Uterus (tissue), 2 donors: ENCODE measurements at regions not wholly inside any gene's neighbourhood (a gene's known extent, or its start where the extent isn't known, plus 50 kb on each side); places are given as distances from the start of the nearest gene placed in this dataset.

Experiments used
- CTCF ChIP-seq, 4 experiments: fragments of 200-600 bp in 2 of 4; fragments of 450-650 bp in 2 of 4; sonication (generic) in 2 of 4; IDR thresholded peaks; one replicate each; pipeline ENCODE4 v1.5.1; 2016 to 2019; ENCODE audit warnings: antibody characterized with exemption in 4 of 4, mild to moderate bottlenecking in 2 of 4, moderate library complexity in 1 of 4
- POLR2A ChIP-seq, 2 donors: fragments of 450-650 bp; IDR thresholded peaks; one replicate each; pipeline ENCODE4 v1.6.1; 2016; ENCODE audit warnings: antibody characterized with exemption in 2 of 2, mild to moderate bottlenecking in 1 of 2, moderate library complexity in 1 of 2

- no peak for TF ChIP-seq POLR2A (IDR thresholded peaks at IDR 0.05)
- no peak for TF ChIP-seq CTCF (IDR thresholded peaks at IDR 0.05)
Observed at GRCh38 chr15:92772061-92772460, 116.5 kb upstream of the FAM174B start.
